NCI-H82 (cell line): ENCODE measurements at regions not wholly inside any gene's neighbourhood (a gene's known extent, or its start where the extent isn't known, plus 50 kb on each side); places are given as distances from the start of the nearest gene placed in this dataset.
"Not testable (repeated sequence)": the region's sequence is repeated elsewhere in the genome, so short reads cannot be mapped to it uniquely, and the experiment has no call there.

Experiments
- DNase-seq: peaks from one replicate; lab custom pipeline; 2025; lab: John Stamatoyannopoulos, UW

GRCh38 chrX:3919668-3920423 is 206.4 kb upstream of the PRKX start:
- DNase-seq: not testable (repeated sequence)

- not testable (repeated sequence) for DNase-seq
Measured at GRCh38 chrX:3914813-3915212, 201.4 kb upstream of the PRKX start.

- DNase-seq: not testable (repeated sequence)
Measured at GRCh38 chrX:3914059-3914458, 200.6 kb upstream of the PRKX start.

GRCh38 chrX:3911012-3911411 is 197.6 kb upstream of the PRKX start:
- DNase-seq: not testable (repeated sequence)

- not testable (repeated sequence) for DNase-seq
Measured at GRCh38 chrX:3910611-3911010, 197.2 kb upstream of the PRKX start.

DNA sequence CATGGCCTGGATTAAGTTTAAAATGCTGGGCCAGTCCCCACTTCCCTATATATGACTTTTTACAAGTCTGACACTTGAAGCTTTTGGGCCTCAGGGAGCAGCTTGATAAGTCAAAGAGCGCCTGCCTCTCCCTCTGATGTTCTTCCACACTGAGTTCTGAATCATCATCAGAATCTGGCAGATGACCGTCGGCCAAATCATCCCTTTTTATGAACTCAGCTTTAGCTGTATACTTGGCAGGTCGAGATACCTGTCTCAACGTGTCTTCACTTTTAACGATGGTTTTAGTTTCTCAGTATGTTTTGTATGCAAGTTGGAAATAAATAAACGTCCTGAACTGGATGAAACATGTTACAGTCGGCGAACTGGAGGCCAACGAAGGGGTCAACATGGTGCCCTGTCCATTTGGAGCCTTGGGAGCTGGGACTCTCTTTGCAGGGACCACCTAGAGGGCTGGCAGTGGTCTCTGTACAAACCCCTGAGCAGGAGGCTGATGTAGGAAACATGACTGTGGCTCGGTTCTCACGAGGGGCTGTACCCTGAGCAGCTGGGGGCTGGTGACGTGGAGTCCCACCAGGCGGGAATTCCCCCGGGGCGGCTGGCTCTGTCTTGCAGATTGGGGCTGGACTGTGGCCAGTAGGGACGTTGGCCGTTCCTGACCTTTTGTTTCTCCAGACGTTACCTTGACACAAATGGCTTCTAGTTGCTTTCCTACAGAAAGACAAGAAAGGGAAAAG is 192.2 kb upstream of the PRKX start:
- not testable (repeated sequence) for DNase-seq

GRCh38 chrX:3902222-3902621 is 188.8 kb upstream of the PRKX start:
- not testable (repeated sequence) for DNase-seq

DNA sequence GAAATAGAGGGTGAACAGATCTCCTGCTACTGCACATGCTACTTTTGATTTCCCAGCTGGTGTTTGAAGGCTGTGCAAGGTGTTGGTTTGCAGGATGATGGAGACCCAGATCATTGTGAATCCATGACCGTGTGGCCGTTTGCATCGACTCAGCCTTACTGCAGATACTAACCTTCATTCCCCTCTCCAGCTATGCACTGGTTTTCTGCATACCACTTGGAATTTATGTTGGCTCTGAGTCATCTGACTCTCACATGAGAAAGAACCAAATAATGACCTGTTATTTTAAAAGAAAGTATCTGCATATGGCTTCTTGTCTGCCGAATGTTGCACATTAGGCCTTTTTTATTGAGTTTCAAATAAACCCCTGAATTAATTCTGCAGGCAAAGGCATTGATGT is 183.3 kb upstream of the PRKX start:
- DNase-seq: not testable (repeated sequence)

DNA sequence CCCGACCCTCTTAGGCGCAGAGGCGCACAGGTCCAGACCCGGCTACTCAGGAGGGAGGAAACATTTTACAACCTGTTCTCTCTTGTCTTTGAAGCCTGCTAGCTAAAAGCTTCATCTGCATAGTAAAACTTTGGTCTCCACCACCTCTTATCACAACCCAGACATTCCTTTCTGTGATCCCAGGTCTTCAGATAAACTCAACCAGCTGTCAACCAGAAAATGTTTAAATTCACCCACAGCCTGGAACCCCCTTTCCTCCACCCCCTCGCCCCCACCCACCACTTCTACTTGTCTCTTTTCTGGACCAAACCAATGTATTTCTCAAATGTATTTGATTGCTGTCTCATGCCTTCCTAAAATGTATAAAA is 169.1 kb upstream of the PRKX start:
- not testable (repeated sequence) for DNase-seq

GRCh38 chrX:3881898-3882552 is 168.6 kb upstream of the PRKX start:
- DNase-seq: not testable (repeated sequence)

- DNase-seq: not testable (repeated sequence)
Measured at GRCh38 chrX:3881255-3881895, 167.9 kb upstream of the PRKX start.

DNA sequence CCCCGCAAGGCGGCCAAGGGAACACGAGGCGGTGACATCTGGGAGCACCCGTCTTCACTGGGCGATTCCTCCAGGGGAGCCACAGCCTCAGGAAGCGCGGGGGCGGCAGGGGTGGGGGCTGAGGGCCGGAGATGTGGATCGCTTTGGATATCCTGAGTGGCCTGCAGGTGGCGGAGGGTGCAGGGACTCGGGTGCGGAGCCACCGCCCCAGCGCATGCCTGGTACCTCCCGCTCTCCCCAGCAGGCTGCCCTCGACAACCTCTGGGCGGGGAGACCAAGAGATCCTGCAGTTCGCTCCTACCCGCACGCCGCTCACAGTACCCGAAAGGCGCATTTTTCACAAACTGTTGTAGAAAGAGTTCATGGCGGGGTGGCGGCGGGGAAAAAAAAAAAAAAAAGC is 162.9 kb upstream of the PRKX start:
- DNase-seq: not testable (repeated sequence)

DNA sequence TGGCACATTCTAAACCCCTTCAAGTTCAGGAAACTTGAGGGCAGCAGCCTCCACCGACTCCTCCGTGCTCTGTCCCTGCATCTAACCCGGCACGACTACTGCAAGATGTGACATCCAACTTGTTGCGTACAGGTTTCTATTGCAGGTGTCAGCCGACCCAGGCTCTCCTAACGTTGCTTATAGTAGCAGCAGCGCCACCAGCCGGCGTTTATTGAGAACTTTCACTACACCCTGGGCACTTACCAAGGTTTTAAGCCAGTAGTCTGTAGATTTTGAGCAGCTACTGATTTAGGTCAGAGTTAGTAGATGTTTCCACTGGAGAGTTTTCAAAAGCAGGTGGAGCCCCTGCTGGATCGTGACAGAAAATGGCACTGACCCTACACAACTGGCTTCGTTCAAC is 162.2 kb upstream of the PRKX start:
- not testable (repeated sequence) for DNase-seq

GRCh38 chrX:3872226-3872879 is 158.9 kb upstream of the PRKX start:
- not testable (repeated sequence) for DNase-seq

DNA sequence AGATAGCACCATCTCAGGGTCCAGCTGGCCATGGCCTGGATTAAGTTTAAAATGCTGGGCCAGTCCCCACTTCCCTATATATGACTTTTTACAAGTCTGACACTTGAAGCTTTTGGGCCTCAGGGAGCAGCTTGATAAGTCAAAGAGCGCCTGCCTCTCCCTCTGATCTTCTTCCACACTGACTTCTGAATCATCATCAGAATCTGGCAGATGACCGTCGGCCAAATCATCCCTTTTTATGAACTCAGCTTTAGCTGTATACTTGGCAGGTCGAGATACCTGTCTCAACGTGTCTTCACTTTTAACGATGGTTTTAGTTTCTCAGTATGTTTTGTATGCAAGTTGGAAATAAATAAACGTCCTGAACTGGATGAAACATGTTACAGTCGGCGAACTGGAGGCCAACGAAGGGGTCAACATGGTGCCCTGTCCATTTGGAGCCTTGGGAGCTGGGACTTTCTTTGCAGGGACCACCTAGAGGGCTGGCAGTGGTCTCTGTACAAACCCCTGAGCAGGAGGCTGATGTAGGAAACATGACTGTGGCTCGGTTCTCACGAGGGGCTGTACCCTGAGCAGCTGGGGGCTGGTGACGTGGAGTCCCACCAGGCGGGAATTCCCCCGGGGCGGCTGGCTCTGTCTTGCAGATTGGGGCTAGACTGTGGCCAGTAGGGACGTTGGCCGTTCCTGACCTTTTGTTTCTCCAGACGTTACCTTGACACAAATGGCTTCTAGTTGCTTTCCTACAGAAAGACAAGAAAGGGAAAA is 153.8 kb upstream of the PRKX start:
- not testable (repeated sequence) for DNase-seq

DNA sequence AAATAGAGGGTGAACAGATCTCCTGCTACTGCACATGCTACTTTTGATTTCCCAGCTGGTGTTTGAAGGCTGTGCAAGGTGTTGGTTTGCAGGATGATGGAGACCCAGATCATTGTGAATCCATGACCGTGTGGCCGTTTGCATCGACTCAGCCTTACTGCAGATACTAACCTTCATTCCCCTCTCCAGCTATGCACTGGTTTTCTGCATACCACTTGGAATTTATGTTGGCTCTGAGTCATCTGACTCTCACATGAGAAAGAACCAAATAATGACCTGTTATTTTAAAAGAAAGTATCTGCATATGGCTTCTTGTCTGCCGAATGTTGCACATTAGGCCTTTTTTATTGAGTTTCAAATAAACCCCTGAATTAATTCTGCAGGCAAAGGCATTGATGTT is 144.9 kb upstream of the PRKX start:
- DNase-seq: not testable (repeated sequence)

DNA sequence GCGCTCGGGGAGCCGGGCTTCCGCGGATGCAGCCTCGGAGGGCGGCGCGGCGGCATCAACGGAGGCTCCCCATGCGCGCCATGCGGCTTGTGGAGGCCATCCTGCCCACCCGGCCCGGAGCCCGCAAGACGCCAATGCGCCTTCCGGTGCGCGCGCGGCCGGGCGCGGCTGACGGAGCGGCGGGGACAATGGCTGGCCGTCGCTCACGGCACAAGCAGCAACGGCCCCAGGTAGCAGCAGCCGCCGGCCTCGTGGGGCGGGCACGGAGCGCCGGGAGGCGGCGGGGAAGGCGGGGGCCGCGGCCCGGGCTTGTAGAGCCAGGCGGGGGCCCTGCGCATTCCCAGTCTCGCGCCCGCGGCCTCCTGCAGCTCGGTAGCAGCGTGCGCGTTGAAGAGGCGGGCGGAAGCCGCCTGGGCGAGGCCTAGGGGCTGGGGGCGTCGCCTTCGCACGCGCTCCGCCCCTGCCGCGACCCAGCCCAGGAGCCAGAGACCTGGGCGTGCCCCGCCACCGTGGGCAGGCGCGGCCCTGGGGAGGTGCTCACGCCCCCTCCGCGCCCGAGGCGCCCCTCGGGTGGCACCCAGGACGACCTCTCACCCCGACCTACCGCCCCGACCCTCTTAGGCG is 130.2 kb upstream of the PRKX start:
- DNase-seq: not testable (repeated sequence)

DNA sequence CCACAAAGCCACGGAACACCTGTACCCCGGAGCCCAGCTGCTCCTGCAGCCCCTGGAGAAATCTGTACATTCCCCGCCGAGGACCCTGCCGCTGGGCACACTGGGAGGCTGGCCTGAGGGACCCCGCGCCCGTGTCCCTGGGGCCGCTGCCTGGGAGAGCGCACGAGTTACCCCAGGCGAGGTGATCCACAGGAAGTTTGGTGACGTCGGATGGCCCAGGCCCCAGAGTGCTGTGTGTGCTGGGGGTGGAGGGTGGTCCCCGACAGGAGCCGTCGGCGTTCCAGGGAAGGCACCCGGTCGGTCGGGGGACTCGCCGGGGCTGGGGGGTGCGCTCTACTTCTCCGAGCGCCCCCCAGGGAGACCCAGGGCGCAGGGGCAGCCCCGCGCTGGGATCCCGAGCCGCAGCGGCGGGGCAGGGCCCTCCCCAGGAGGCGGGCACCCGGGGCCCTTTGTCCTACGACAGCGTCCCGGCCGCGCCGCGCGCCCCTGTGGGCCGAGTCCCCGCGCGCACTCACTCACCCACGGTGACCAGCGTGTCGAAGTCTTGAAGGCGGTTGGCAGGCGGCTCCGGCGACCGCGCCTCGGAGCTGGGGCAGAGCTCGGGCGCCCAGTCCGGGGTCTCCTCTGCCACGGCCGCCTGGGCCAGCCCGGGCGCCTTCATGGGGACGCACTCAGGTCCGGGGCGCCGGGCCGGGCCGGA is 129.5 kb upstream of the PRKX start:
- peak; percentile 44 for DNase-seq

DNA sequence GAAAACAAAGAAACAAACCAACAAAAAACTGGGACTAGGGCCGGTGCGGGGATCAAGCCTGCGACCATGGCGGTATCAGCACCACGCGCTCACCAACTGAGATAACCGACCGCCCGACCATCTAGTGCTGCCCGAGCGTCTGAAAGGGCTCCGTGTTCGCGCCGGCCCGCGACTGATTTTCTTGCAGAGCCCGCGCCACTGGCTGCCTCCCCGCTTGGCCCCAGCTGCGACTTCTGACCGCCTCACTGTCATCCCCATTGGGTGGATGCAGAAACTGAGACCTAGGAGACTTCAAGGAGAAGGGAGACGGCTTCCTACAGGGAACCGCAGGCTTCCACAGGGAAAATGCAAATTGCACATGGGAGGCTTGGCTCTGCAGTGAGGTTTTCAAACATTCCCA is 125.3 kb upstream of the PRKX start:
- not testable (repeated sequence) for DNase-seq
